C1 segment of cervical spinal cord (tissue), 14 donors: ENCODE measurements at regions not wholly inside any gene's neighbourhood (a gene's known extent, or its start where the extent isn't known, plus 50 kb on each side); places are given as distances from the start of the nearest gene placed in this dataset.
A peak's percentile ranks its signal among the peaks of the same experiment; 100 is the strongest.

Experiments
- DNase-seq, 14 donors: peaks; one replicate each; lab custom pipeline; 2025; lab: John Stamatoyannopoulos, UW

GRCh38 chr4:166491635-166492034 is 618.6 kb downstream of the TLL1 start:
- no peak for DNase-seq

- no peak for DNase-seq
Observed at GRCh38 chr4:166493924-166494345, 620.9 kb downstream of the TLL1 start.

- no peak for DNase-seq
Observed at GRCh38 chr4:166498546-166498945, 625.5 kb downstream of the TLL1 start.

GRCh38 chr4:166499820-166500219 is 626.8 kb downstream of the TLL1 start:
- no peak for DNase-seq

- no peak for DNase-seq
Observed at GRCh38 chr4:166501941-166502382, 628.9 kb downstream of the TLL1 start.

- DNase-seq, result no peak
Observed at GRCh38 chr4:166502660-166503059, 629.6 kb downstream of the TLL1 start.

- no peak for DNase-seq
Observed at GRCh38 chr4:166506051-166506450, 633.0 kb downstream of the TLL1 start.

- DNase-seq, result no peak
Observed at GRCh38 chr4:166512267-166512666, 639.2 kb downstream of the TLL1 start.

GRCh38 chr4:166518315-166518714 is 645.3 kb downstream of the TLL1 start:
- no peak for DNase-seq

GRCh38 chr4:166518776-166519175 is 645.7 kb downstream of the TLL1 start:
- DNase-seq, result no peak

GRCh38 chr4:166519774-166520173 is 646.7 kb downstream of the TLL1 start:
- no peak for DNase-seq

GRCh38 chr4:166527500-166527899 is 654.5 kb downstream of the TLL1 start:
- no peak for DNase-seq

GRCh38 chr4:166531703-166532102 is 658.7 kb downstream of the TLL1 start:
- no peak for DNase-seq

GRCh38 chr4:166535865-166536264 is 662.8 kb downstream of the TLL1 start:
- no peak for DNase-seq

- DNase-seq, result no peak
Observed at GRCh38 chr4:166538491-166539005, 665.5 kb downstream of the TLL1 start.

- DNase-seq, result no peak
Observed at GRCh38 chr4:166546009-166546408, 673.0 kb downstream of the TLL1 start.

- DNase-seq, result no peak
Observed at GRCh38 chr4:166577639-166578038, 656.7 kb downstream of the SPOCK3 start.

- DNase-seq, result no peak
Observed at GRCh38 chr4:166585491-166585890, 648.8 kb downstream of the SPOCK3 start.

- peak in 2 of 14 donors; percentile 2 to 10 for DNase-seq
Observed at GRCh38 chr4:166594326-166594946, 639.9 kb downstream of the SPOCK3 start.

- no peak for DNase-seq
Observed at GRCh38 chr4:166600264-166600663, 634.0 kb downstream of the SPOCK3 start.

GRCh38 chr4:166602068-166602467 is 632.2 kb downstream of the SPOCK3 start:
- no peak for DNase-seq

GRCh38 chr4:166622425-166622977 is 611.8 kb downstream of the SPOCK3 start:
- no peak for DNase-seq

GRCh38 chr4:166625018-166625637 is 609.2 kb downstream of the SPOCK3 start:
- no peak for DNase-seq
